ENCODE measurements at regions not wholly inside any gene's neighbourhood (a gene's known extent, or its start where the extent isn't known, plus 50 kb on each side); places are given as distances from the start of the nearest gene placed in this dataset.

GRCh38 chr1:162921311-162921710 is 60.3 kb upstream of the CCDC190 start:
- no peaks in the 10 kb centered on the region for H3K9me2 ChIP-seq (ENCODE audit: low read depth, low read length)
- H3K79me2 ChIP-seq (ENCODE audit: insufficient read depth, low read length): no peaks in the 10 kb centered on the region
- no peaks in the 10 kb centered on the region for H3K4me1 ChIP-seq (ENCODE audit: insufficient read depth, low read length, severe bottlenecking)
- no peaks in the 10 kb centered on the region for H3F3A ChIP-seq (ENCODE audit: insufficient read depth, low read length)
- no peak overlapping the region for H3K4me3 ChIP-seq (ENCODE audit: low read depth, low read length, poor library complexity, severe bottlenecking)
- H4K20me1 ChIP-seq (ENCODE audit: insufficient read depth, low read length): no peaks in the 10 kb centered on the region
- H3K27ac ChIP-seq (ENCODE audit: low read depth, low read length, poor library complexity, severe bottlenecking): no peak overlapping the region
- H3K4me2 ChIP-seq (ENCODE audit: low read length): no peak overlapping the region
- no peaks in the 10 kb centered on the region for H3K27me3 ChIP-seq (ENCODE audit: insufficient read depth, low read length)
- H3K9me3 ChIP-seq (ENCODE audit: low read length): no peaks in the 10 kb centered on the region
- no peak for TF ChIP-seq EZH2 (IDR thresholded peaks at IDR 0.05; ENCODE audit: borderline replicate concordance, low read length)
- no peak for TF ChIP-seq CTCF (IDR thresholded peaks at IDR 0.05; ENCODE audit: low read length)
- H3K9ac ChIP-seq (ENCODE audit: low read length): no peak overlapping the region
- no peak overlapping the region for H2AFZ ChIP-seq (ENCODE audit: low read length)
- no peaks in the 10 kb centered on the region for H3K36me3 ChIP-seq (ENCODE audit: insufficient read depth, low read length)

GRCh38 chr1:162919034-162919433 is 58.1 kb upstream of the CCDC190 start:
- H3K9me3 ChIP-seq (ENCODE audit: low read length): no peaks in the 10 kb centered on the region
- H3K79me2 ChIP-seq (ENCODE audit: insufficient read depth, low read length): no peaks in the 10 kb centered on the region
- H3K4me2 ChIP-seq (ENCODE audit: low read length): no peak overlapping the region
- no peaks in the 10 kb centered on the region for H3K27me3 ChIP-seq (ENCODE audit: insufficient read depth, low read length)
- no peaks in the 10 kb centered on the region for H3F3A ChIP-seq (ENCODE audit: insufficient read depth, low read length)
- H3K36me3 ChIP-seq (ENCODE audit: insufficient read depth, low read length): no peaks in the 10 kb centered on the region
- H3K4me1 ChIP-seq (ENCODE audit: insufficient read depth, low read length, severe bottlenecking): no peaks in the 10 kb centered on the region
- H2AFZ ChIP-seq (ENCODE audit: low read length): no peak overlapping the region
- no peaks in the 10 kb centered on the region for H4K20me1 ChIP-seq (ENCODE audit: insufficient read depth, low read length)
- no peaks in the 10 kb centered on the region for H3K9me2 ChIP-seq (ENCODE audit: low read depth, low read length)
- no peak overlapping the region for H3K27ac ChIP-seq (ENCODE audit: low read depth, low read length, poor library complexity, severe bottlenecking)
- TF ChIP-seq EZH2 (IDR thresholded peaks at IDR 0.05; ENCODE audit: borderline replicate concordance, low read length) (no peak), CTCF (IDR thresholded peaks at IDR 0.05; ENCODE audit: low read length) (no peak)
- H3K9ac ChIP-seq (ENCODE audit: low read length): no peak overlapping the region
- no peak overlapping the region for H3K4me3 ChIP-seq (ENCODE audit: low read depth, low read length, poor library complexity, severe bottlenecking)

DNA sequence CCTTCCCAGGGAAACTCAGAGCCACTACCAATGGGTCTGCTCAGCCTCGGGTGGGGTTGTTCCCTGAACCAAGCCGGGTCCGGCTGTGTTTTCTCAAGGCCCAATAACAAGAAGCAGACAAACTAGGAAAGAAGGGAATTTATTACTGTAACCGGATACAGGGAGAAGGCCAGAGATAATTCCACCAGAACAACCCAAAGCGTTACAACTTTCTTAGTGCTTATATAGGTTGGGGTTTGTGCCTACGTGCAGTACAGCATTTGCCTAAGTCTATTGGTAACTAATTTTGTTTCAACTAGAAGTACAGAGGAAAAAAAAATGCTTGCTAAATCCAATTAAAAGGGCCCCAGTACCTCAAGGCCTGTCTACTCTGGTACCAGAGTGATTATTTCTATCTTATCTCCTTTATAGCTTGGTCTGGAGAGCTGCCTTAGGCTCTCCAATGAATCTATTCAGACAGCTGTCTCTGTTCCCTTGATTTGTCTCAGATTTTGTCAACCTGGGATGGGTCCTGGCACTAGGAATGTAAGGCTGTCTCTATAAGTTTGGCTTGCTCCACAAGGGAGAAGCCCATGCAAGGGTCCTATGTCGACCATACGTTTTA is 57.3 kb upstream of the CCDC190 start:
- Histone ChIP-seq H3K27me3 (ENCODE audit: insufficient read depth, low read length) (no peaks in the 10 kb centered on the region), H3K4me3 (ENCODE audit: low read depth, low read length, poor library complexity, severe bottlenecking) (no peak overlapping the region), H3K79me2 (ENCODE audit: insufficient read depth, low read length) (no peaks in the 10 kb centered on the region), H3K9me3 (ENCODE audit: low read length) (no peaks in the 10 kb centered on the region), H3K4me1 (ENCODE audit: insufficient read depth, low read length, severe bottlenecking) (no peaks in the 10 kb centered on the region), H3K4me2 (ENCODE audit: low read length) (no peak overlapping the region), H3K27ac (ENCODE audit: low read depth, low read length, poor library complexity, severe bottlenecking) (no peak overlapping the region), H3F3A (ENCODE audit: insufficient read depth, low read length) (no peaks in the 10 kb centered on the region), H3K9ac (ENCODE audit: low read length) (no peak overlapping the region), H2AFZ (ENCODE audit: low read length) (no peak overlapping the region), H4K20me1 (ENCODE audit: insufficient read depth, low read length) (no peaks in the 10 kb centered on the region), H3K36me3 (ENCODE audit: insufficient read depth, low read length) (no peaks in the 10 kb centered on the region), H3K9me2 (ENCODE audit: low read depth, low read length) (no peaks in the 10 kb centered on the region)
- TF ChIP-seq CTCF (IDR thresholded peaks at IDR 0.05; ENCODE audit: low read length) (no peak), EZH2 (IDR thresholded peaks at IDR 0.05; ENCODE audit: borderline replicate concordance, low read length) (no peak)
